OCI-LY7 (cell line): ENCODE measurements at regions not wholly inside any gene's neighbourhood (a gene's known extent, or its start where the extent isn't known, plus 50 kb on each side); places are given as distances from the start of the nearest gene placed in this dataset.

Experiments used
- BruUV-seq: library from RNA; stranded (reverse); fragments of 400-500 nt; replicated peaks from 2 replicates; lab custom pipeline; 2021; lab: Mats Ljungman, UMichigan
- CTCF ChIA-PET: fragments of 300-600 bp; sonication (Branson Sonifier 250); formaldehyde crosslinking; loops from one replicate; lab custom pipeline; 2022; ENCODE audit warnings: antibody characterized with exemption; ENCODE audit not compliant: unreplicated experiment; lab: Charles Lee
- POLR2A ChIA-PET: fragments of 300-600 bp; sonication (Branson Sonifier 250); formaldehyde crosslinking; loops from one replicate; lab custom pipeline; 2022; ENCODE audit warnings: antibody characterized with exemption; lab: Charles Lee
- DNase-seq: peaks from one replicate; pipeline ENCODE4 v3.0.0-alpha.2; 2015; ENCODE audit warnings: low spot score
- H2AFZ ChIP-seq: fragments of 200-600 bp; sonication (generic), shearing (Covaris generic); 2 replicates; pipeline ENCODE4 v1.6.1; 2014; ENCODE audit warnings: mild to moderate bottlenecking, antibody characterized with exemption, low read length, moderate library complexity
- H3K27ac ChIP-seq: fragments of 200-600 bp; sonication (generic); 2 replicates; pipeline ENCODE4 v1.5.1; 2014; ENCODE audit warnings: mixed run types, low read depth, mild to moderate bottlenecking, moderate library complexity, low read length, inconsistent platforms; ENCODE audit not compliant: poor library complexity, severe bottlenecking
- H3K36me3 ChIP-seq: fragments of 200-600 bp; sonication (generic); 2 replicates; pipeline ENCODE4 v1.6.1; 2014; ENCODE audit warnings: mild to moderate bottlenecking, antibody characterized with exemption, low read length, moderate library complexity, mixed read lengths; ENCODE audit not compliant: insufficient read depth
- H3K4me1 ChIP-seq: fragments of 200-600 bp; sonication (generic); 2 replicates; pipeline ENCODE4 v1.5.1; 2014; ENCODE audit warnings: mild to moderate bottlenecking, low read length; ENCODE audit not compliant: insufficient read depth, poor library complexity, severe bottlenecking
- H3K4me2 ChIP-seq: fragments of 200-600 bp; sonication (generic); 2 replicates; pipeline ENCODE4 v1.6.1; 2014; ENCODE audit warnings: mild to moderate bottlenecking, low read length
- H3K4me3 ChIP-seq: fragments of 200-600 bp; sonication (generic); 2 replicates; pipeline ENCODE4 v1.5.1; 2014; ENCODE audit warnings: mild to moderate bottlenecking, low read depth, low read length; ENCODE audit not compliant: poor library complexity, severe bottlenecking
- H3K79me2 ChIP-seq: fragments of 200-600 bp; sonication (generic); 2 replicates; pipeline ENCODE4 v1.6.1; 2016; ENCODE audit warnings: low read depth, mild to moderate bottlenecking, low read length, moderate library complexity, mixed read lengths; ENCODE audit not compliant: insufficient read depth
- H3K9me2 ChIP-seq: fragments of 200-600 bp; sonication (generic); 2 replicates; pipeline ENCODE4 v1.6.1; 2016; ENCODE audit warnings: mild to moderate bottlenecking, low read length, mixed read lengths; ENCODE audit not compliant: insufficient read depth
- H3K9me3 ChIP-seq: fragments of 200-600 bp; sonication (generic); 2 replicates; pipeline ENCODE4 v1.6.1; 2014; ENCODE audit warnings: mild to moderate bottlenecking, mixed run types, low read length, mixed read lengths
- H4K20me1 ChIP-seq: fragments of 200-600 bp; sonication (generic); 2 replicates; pipeline ENCODE4 v1.6.1; 2014; ENCODE audit warnings: mild to moderate bottlenecking, antibody characterized with exemption, low read length, moderate library complexity, mixed read lengths; ENCODE audit not compliant: insufficient read depth
- EZH2phosphoT487 ChIP-seq: fragments of 200-600 bp; sonication (generic); IDR thresholded peaks from 2 replicates; pipeline ENCODE4 v1.6.1; 2018; ENCODE audit warnings: low read depth, borderline replicate concordance, mild to moderate bottlenecking, mixed run types, antibody characterized with exemption, low read length, moderate library complexity, mixed read lengths
- intact Hi-C: fragments of 100-400 bp; cut with micrococcal nuclease; formaldehyde crosslinking; loops from one replicate; pipeline ENCODE4 v1.10.0; 2022; ENCODE audit not compliant: unreplicated experiment
- TF ChIP-seq, protein P1 (sequence below): fragments of 200-600 bp; sonication (generic); conservative IDR thresholded peaks from 2 replicates; pipeline ENCODE4 v1.5.1; 2014; ENCODE audit warnings: mild to moderate bottlenecking, antibody characterized with exemption, low read length, moderate library complexity, mixed read lengths

DNA sequence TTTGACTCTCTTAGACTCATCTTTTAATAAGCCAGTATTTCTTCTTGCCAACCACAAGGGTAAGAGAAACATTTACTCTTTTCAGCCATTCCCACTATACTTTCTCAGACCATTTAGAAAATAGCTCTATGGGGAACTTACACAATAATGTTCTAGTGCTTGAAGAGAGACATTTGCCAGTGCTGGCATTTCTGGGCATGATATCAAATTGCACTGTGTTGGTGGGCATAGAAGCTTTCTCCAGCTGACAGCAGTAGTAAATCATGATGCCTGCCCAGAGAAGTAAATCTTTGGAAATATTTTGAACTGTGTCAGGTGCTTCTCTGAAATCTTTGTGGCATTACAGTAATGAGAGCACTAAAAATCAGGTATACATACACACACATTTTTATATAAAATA is 346.6 kb downstream of the CBLN2 start:
- Histone ChIP-seq H3K9me2 (no peaks in the 10 kb centered on the region), H3K4me3 (no peak overlapping the region), H3K4me1 (no peaks in the 10 kb centered on the region), H2AFZ (no peak overlapping the region), H3K9me3 (no peaks in the 10 kb centered on the region), H3K36me3 (no peaks in the 10 kb centered on the region), H4K20me1 (no peaks in the 10 kb centered on the region), H3K4me2 (no peak overlapping the region), H3K79me2 (no peaks in the 10 kb centered on the region), H3K27ac (no peak overlapping the region)
- ChIA-PET CTCF (no interaction called here), POLR2A (interaction anchor here (1.7 kb wide), 1 partner anchor 19 kb away, joined by 5 read pairs; no protein-coding TSS in a partner anchor)
- no TSS peak for BruUV-seq
- TF ChIP-seq EZH2phosphoT487, result no peak
- TF ChIP-seq, protein P1, sequence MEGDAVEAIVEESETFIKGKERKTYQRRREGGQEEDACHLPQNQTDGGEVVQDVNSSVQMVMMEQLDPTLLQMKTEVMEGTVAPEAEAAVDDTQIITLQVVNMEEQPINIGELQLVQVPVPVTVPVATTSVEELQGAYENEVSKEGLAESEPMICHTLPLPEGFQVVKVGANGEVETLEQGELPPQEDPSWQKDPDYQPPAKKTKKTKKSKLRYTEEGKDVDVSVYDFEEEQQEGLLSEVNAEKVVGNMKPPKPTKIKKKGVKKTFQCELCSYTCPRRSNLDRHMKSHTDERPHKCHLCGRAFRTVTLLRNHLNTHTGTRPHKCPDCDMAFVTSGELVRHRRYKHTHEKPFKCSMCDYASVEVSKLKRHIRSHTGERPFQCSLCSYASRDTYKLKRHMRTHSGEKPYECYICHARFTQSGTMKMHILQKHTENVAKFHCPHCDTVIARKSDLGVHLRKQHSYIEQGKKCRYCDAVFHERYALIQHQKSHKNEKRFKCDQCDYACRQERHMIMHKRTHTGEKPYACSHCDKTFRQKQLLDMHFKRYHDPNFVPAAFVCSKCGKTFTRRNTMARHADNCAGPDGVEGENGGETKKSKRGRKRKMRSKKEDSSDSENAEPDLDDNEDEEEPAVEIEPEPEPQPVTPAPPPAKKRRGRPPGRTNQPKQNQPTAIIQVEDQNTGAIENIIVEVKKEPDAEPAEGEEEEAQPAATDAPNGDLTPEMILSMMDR, result no peak
- intact Hi-C loops, result no loop called here
- no peak for DNase-seq

DNA sequence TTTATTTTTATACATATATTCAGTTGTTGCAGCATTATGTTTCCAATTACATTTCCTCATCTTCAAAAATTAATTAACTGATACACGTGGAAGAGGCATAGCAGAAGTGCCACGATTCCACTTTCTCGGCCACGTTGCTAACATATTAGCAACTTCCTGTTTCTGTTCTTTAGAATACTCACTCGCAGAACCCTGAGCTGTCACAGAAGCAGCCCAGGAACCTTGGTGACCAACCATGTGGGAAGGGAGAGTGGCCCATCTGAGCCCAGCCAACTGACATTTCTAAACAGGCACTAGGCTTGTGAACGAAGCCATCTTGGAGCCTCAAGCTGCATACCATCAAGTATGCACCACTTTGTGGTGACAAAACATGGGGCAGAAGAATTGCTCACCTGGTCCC is 350.1 kb downstream of the CBLN2 start:
- Histone ChIP-seq H2AFZ (no peak overlapping the region), H3K4me2 (no peak overlapping the region), H3K4me1 (no peaks in the 10 kb centered on the region), H3K4me3 (no peak overlapping the region), H4K20me1 (no peaks in the 10 kb centered on the region), H3K36me3 (no peaks in the 10 kb centered on the region), H3K9me3 (no peaks in the 10 kb centered on the region), H3K9me2 (no peaks in the 10 kb centered on the region), H3K27ac (no peak overlapping the region), H3K79me2 (no peaks in the 10 kb centered on the region)
- BruUV-seq, result no TSS peak
- intact Hi-C loops, result no loop called here
- DNase-seq, result no peak
- no peak for TF ChIP-seq EZH2phosphoT487
- TF ChIP-seq, protein P1, result no peak
- ChIA-PET CTCF (no interaction called here), POLR2A (no interaction called here)

DNA sequence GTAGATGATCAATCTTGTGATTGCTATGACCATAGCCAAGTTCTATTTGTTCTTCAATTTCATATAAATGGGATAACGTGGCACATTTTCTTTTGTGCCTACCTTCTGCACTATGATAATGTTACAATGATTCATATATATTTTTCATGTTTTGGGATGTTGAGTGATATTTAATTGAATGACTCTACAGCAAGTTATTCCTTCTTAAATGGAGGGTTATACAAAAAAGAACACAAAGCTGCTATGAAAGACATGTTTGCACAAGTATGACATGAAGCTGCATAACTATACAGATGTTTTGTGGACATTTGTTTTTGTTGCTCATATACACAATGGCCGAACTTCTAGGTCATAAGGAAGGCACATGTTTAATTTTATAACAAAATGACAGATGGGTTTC is 356.2 kb downstream of the CBLN2 start:
- no peaks in the 10 kb centered on the region for H3K79me2 ChIP-seq
- H3K9me3 ChIP-seq, result no peaks in the 10 kb centered on the region
- TF ChIP-seq EZH2phosphoT487, result no peak
- TF ChIP-seq, protein P1, result no peak
- no peak for DNase-seq
- H4K20me1 ChIP-seq, result no peaks in the 10 kb centered on the region
- H3K4me2 ChIP-seq, result no peak overlapping the region
- H3K36me3 ChIP-seq, result no peaks in the 10 kb centered on the region
- H3K9me2 ChIP-seq, result no peaks in the 10 kb centered on the region
- no TSS peak for BruUV-seq
- POLR2A ChIA-PET, result interaction anchor here (0.7 kb wide), 1 partner anchor 175 kb away, joined by 3 read pairs; no protein-coding TSS in a partner anchor
- no peak overlapping the region for H3K27ac ChIP-seq
- no peak overlapping the region for H3K4me3 ChIP-seq
- no peaks in the 10 kb centered on the region for H3K4me1 ChIP-seq
- H2AFZ ChIP-seq, result no peak overlapping the region
- intact Hi-C loops, result no loop called here
- CTCF ChIA-PET, result no interaction called here
